SU-DHL-6 (cell line): ENCODE measurements at regions not wholly inside any gene's neighbourhood (a gene's known extent, or its start where the extent isn't known, plus 50 kb on each side); places are given as distances from the start of the nearest gene placed in this dataset.

Experiments
- H2AFZ ChIP-seq: fragments of 200-600 bp; sonication (generic); 2 replicates; pipeline ENCODE4 v1.6.1; 2014; ENCODE audit warnings: low read depth, mild to moderate bottlenecking, moderate library complexity, mixed read lengths, antibody characterized with exemption, low read length; ENCODE audit not compliant: severe bottlenecking
- H3F3A ChIP-seq: fragments of 200-600 bp; shearing (Covaris generic); 2 replicates; pipeline ENCODE4 v1.6.0; 2016; ENCODE audit warnings: antibody characterized with exemption, mild to moderate bottlenecking; ENCODE audit not compliant: insufficient read depth
- H3K27ac ChIP-seq: fragments of 200-600 bp; sonication (generic); 2 replicates; pipeline ENCODE4 v1.5.1; 2016; ENCODE audit warnings: low read depth, mild to moderate bottlenecking, low read length, moderate library complexity, mixed read lengths
- H3K27me3 ChIP-seq: fragments of 200-600 bp; sonication (generic), shearing (Covaris generic); 2 replicates; pipeline ENCODE4 v1.6.0; 2014; ENCODE audit warnings: mild to moderate bottlenecking, low read length
- H3K36me3 ChIP-seq: fragments of 200-600 bp; sonication (generic); 2 replicates; pipeline ENCODE4 v1.6.1; 2014; ENCODE audit warnings: mild to moderate bottlenecking, low read length, mixed read lengths
- H3K4me2 ChIP-seq: fragments of 300-600, 200-600 bp; shearing (Covaris generic), sonication (generic); 2 replicates; pipeline ENCODE4 v1.6.0; 2014; ENCODE audit warnings: low read length, low read depth, mild to moderate bottlenecking; ENCODE audit not compliant: poor library complexity, severe bottlenecking
- H3K4me3 ChIP-seq: fragments of 200-600 bp; sonication (generic); 2 replicates; pipeline ENCODE4 v1.5.1; 2014; ENCODE audit warnings: antibody characterized with exemption, low read length, mild to moderate bottlenecking, mixed read lengths; ENCODE audit not compliant: insufficient read depth, poor library complexity, severe bottlenecking
- H3K79me2 ChIP-seq: fragments of 200-600 bp; sonication (generic); 2 replicates; pipeline ENCODE4 v1.6.1; 2014; ENCODE audit warnings: mild to moderate bottlenecking, low read length, moderate library complexity; ENCODE audit not compliant: insufficient read depth
- H3K9ac ChIP-seq: fragments of 200-600 bp; sonication (generic); 2 replicates; pipeline ENCODE4 v1.7.0; 2014; ENCODE audit warnings: mild to moderate bottlenecking, low read length
- H3K9me2 ChIP-seq: fragments of 200-600 bp; sonication (generic); replicated peaks from 2 replicates; pipeline ENCODE4 v1.6.1; 2014; ENCODE audit warnings: low read length; ENCODE audit not compliant: insufficient read depth
- H3K9me3 ChIP-seq: fragments of 200-600 bp; sonication (generic); 2 replicates; pipeline ENCODE4 v1.6.1; 2014; ENCODE audit warnings: low read length, mixed read lengths; ENCODE audit not compliant: insufficient read depth
- H4K20me1 ChIP-seq: fragments of 200-600 bp; sonication (generic); 2 replicates; pipeline ENCODE4 v1.6.1; 2014; ENCODE audit warnings: low read depth, mild to moderate bottlenecking, antibody characterized with exemption, low read length, moderate library complexity, mixed read lengths
- CTCF ChIP-seq: fragments of 200-600 bp; sonication (generic); IDR thresholded peaks from one replicate; pipeline ENCODE4 v1.5.1; 2017; ENCODE audit warnings: antibody characterized with exemption, mild to moderate bottlenecking, low read length, moderate library complexity; ENCODE audit not compliant: insufficient read depth, poor library complexity, severe bottlenecking
- EZH2phosphoT487 ChIP-seq: fragments of 200-600 bp; sonication (generic), shearing (Covaris generic); conservative IDR thresholded peaks from 2 replicates; pipeline ENCODE4 v1.6.1; 2018; ENCODE audit warnings: mild to moderate bottlenecking, antibody characterized with exemption, low read length, moderate library complexity, mixed read lengths

- no peaks in the 10 kb centered on the region for H3K9me2 ChIP-seq
- H2AFZ ChIP-seq: no peak overlapping the region
- no peaks in the 10 kb centered on the region for H3K36me3 ChIP-seq
- no peak for TF ChIP-seq CTCF
- TF ChIP-seq EZH2phosphoT487: no peak
- H3K4me3 ChIP-seq: no peak overlapping the region
- no peak overlapping the region for H3K9ac ChIP-seq
- H3K79me2 ChIP-seq: no peaks in the 10 kb centered on the region
- H3K27me3 ChIP-seq: no peaks in the 10 kb centered on the region
- no peak overlapping the region for H3K27ac ChIP-seq
- no peaks in the 10 kb centered on the region for H3F3A ChIP-seq
- H4K20me1 ChIP-seq: no peaks in the 10 kb centered on the region
- H3K4me2 ChIP-seq: no peak overlapping the region
- no peaks in the 10 kb centered on the region for H3K9me3 ChIP-seq
Measured at GRCh38 chr10:113422371-113422770, 130.5 kb upstream of the HABP2 start.

- Histone ChIP-seq H3F3A (no peaks in the 10 kb centered on the region), H2AFZ (no peak overlapping the region), H3K9me3 (no peaks in the 10 kb centered on the region), H3K27me3 (no peaks in the 10 kb centered on the region), H3K4me2 (no peak overlapping the region), H3K9ac (no peak overlapping the region), H3K27ac (no peak overlapping the region), H4K20me1 (no peaks in the 10 kb centered on the region), H3K79me2 (no peaks in the 10 kb centered on the region), H3K9me2 (no peaks in the 10 kb centered on the region), H3K4me3 (no peak overlapping the region), H3K36me3 (no peaks in the 10 kb centered on the region)
- TF ChIP-seq CTCF (no peak), EZH2phosphoT487 (no peak)
Measured at GRCh38 chr10:113423981-113424721, 128.7 kb upstream of the HABP2 start.

GRCh38 chr10:113425008-113425407 is 127.8 kb upstream of the HABP2 start:
- no peak overlapping the region for H2AFZ ChIP-seq
- H3K36me3 ChIP-seq: no peaks in the 10 kb centered on the region
- no peaks in the 10 kb centered on the region for H3K79me2 ChIP-seq
- no peaks in the 10 kb centered on the region for H3K9me3 ChIP-seq
- no peaks in the 10 kb centered on the region for H3K9me2 ChIP-seq
- H3K4me3 ChIP-seq: no peak overlapping the region
- no peak overlapping the region for H3K4me2 ChIP-seq
- no peak overlapping the region for H3K27ac ChIP-seq
- TF ChIP-seq CTCF: no peak
- no peak for TF ChIP-seq EZH2phosphoT487
- H3F3A ChIP-seq: no peaks in the 10 kb centered on the region
- H3K27me3 ChIP-seq: no peaks in the 10 kb centered on the region
- H4K20me1 ChIP-seq: no peaks in the 10 kb centered on the region
- no peak overlapping the region for H3K9ac ChIP-seq
